GM12864 (cell line): ENCODE measurements at regions not wholly inside any gene's neighbourhood (a gene's known extent, or its start where the extent isn't known, plus 50 kb on each side); places are given as distances from the start of the nearest gene placed in this dataset.
"Not testable (repeated sequence)": the region's sequence is repeated elsewhere in the genome, so short reads cannot be mapped to it uniquely, and the experiment has no call there.

ENCODE experiments used
- DNase-seq: peaks from one replicate; pipeline ENCODE4 v3.0.0-alpha.2; 2011; ENCODE audit warnings: low read depth
- H3K4me3 ChIP-seq: 2 replicates; pipeline ENCODE4 v1.5.1; 2011; ENCODE audit warnings: mild to moderate bottlenecking, low read depth, low read length, control low read depth
- TF ChIP-seq, protein P1 (sequence below): IDR thresholded peaks from 2 replicates; pipeline ENCODE4 v1.5.1; 2011; ENCODE audit warnings: low read depth, mild to moderate bottlenecking, moderate library complexity, low read length, control low read depth, inconsistent platforms; ENCODE audit errors: missing control alignments

DNA sequence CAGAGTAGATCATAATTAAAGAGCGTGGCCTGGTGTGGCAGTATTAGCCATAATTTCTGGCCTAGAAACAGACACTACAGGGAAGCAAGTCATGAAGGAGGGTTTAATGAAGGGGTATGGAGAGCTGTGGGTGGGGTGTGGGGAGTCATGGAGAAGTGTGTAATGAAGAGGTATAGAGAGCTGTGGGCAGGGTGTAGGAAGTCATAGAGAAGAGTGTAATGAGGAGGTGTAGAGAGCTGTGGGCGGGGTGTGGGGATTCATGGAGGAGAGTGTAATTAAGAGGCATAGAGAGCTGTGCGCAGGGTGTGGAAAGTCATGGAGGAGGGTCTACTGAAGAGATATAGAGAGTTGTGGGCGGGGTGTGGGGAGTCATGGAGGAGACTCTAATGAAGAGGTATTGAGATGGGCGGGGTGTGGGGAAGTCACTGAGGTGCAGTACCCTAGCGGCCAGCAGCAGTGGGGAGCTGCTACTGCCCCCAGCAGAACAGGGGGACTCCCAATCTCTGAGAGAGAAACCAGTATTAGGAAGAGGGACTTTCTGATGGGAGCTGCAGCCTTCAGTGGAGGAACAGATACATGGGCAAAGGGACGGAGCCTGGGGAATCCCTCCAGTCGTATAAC is 145.4 kb upstream of the FOXA2 start:
- DNase-seq = no peak
- TF ChIP-seq, protein P1, sequence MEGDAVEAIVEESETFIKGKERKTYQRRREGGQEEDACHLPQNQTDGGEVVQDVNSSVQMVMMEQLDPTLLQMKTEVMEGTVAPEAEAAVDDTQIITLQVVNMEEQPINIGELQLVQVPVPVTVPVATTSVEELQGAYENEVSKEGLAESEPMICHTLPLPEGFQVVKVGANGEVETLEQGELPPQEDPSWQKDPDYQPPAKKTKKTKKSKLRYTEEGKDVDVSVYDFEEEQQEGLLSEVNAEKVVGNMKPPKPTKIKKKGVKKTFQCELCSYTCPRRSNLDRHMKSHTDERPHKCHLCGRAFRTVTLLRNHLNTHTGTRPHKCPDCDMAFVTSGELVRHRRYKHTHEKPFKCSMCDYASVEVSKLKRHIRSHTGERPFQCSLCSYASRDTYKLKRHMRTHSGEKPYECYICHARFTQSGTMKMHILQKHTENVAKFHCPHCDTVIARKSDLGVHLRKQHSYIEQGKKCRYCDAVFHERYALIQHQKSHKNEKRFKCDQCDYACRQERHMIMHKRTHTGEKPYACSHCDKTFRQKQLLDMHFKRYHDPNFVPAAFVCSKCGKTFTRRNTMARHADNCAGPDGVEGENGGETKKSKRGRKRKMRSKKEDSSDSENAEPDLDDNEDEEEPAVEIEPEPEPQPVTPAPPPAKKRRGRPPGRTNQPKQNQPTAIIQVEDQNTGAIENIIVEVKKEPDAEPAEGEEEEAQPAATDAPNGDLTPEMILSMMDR = no peak
- H3K4me3 ChIP-seq = no peak overlapping the region

DNA sequence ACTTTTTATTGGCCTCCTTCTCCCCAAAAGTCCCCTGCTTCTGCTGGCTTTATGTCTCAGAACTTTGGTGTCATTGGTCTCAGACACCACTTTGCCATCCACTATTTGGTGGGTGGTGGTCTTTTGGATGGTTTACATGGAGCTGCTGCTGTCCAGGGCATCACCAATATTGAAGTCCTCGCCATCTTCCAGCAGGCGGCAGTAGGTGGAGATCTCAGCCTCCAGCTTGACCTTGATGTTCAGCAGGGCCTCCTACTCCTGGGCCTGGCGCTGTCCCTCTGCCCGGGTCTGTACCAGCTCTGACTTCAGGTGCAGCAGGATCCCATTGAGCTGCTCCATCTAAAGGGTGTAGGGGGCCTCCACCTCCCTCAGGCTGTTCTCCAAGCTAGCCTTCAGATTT is 148.4 kb upstream of the FOXA2 start:
- TF ChIP-seq, protein P1 = no peak
- H3K4me3 ChIP-seq = no peak overlapping the region
- no peak for DNase-seq

DNA sequence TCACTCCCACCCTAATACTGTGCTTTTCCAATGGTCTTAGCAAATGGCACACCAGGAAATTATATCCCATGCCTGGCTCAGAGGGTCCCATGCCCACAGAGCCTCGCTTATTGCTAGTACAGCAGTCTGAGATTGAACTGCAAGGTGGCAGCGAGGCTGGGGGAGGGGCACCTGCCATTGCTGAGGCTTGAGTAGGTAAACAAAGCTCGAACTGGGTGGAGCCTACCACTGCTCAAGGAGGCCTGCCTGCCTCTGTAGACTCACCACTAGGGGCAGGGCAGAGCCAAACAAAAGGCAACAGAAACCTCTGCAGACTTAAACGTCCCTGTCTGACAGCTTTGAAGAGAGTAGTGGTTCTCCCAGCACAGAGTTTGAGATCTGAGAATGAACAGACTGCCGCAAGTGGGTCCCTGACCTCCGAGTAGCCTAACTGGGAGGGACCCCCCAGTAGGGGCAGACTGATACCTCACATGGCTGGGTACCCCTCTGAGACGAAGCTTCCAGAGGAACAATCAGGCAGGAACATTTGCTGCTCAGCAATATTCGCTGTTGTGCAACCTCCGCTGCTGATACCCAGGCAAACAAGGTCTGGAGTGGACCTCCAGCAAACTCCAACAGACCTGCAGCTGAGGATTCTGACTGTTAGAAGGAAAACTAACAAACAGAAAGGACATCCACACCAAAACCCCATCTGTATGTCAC is 150.7 kb upstream of the FOXA2 start:
- DNase-seq, H3K4me3 ChIP-seq: not testable (repeated sequence)
- TF ChIP-seq, protein P1 = peak; percentile 67

DNA sequence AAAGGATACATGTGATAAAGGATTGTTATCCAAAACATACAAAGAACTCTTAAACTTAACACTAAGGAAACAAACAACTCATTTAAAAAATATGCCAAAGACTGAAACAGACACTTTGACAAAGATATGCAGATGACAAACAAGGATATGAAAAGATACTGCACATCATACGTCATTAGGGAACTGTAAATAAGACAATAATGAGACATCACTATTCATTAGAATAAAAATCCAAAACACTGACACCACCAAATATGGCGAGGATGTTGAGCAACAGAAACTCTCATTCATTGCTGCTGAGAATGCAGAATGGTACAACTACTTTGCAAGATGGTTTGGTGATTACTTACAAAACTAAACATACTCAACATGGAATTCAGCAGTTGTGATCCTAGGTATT is 156.5 kb upstream of the FOXA2 start:
- no peak overlapping the region for H3K4me3 ChIP-seq
- TF ChIP-seq, protein P1 = no peak
- DNase-seq = no peak

DNA sequence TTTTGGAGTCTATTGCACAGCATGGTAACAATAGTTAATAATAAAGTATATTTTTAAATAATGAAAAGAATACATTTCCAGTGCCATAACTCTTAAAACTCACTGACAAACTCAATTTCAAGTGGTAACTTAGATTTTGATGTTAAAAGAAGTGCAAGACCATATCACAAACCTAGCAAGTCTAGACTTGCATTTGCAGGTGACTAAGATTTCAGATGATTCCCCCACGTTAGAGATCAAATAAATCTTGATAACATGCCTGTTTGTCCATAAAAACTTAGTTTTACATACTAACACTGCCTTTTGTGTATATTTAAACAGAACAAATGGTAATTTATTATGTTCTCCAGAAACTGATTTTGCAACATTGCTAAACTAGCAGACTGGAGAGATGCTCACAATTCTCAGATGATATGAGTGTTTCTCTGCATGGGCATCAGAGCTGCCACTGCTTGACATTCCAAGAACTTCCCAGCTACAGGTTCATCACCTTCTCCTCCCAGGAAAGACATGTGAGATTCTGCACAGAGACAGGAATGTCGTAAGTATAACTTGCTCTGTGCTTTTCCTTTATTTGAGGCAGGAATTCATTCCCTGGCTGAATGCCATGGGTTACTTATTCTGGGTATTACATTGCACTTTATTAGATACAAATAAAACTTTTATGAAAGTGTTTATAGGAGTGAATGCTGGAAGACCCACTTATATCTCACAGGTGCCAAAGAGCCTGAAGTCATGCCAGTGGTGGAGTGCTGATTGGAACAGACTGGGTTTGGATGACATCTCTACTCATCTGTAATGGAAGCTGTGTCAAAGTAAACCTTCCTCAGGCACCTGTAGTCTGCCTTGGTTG is 160.2 kb upstream of the FOXA2 start:
- TF ChIP-seq, protein P1 = no peak
- H3K4me3 ChIP-seq = no peak overlapping the region
- no peak for DNase-seq

DNA sequence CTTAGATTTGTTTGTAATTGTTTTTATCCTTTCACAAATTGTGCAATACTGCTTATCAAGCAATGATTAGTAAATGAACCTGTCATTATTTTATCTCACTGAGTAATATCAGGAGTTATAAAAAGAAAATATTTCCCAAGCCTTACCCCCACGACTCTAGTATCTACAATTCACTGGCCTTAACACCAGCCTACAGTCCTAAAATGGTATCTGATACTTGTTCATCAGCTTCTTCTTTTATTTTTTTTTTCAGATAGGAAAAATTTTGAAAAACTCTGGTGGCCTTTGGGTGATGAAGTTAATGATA is 160.8 kb upstream of the FOXA2 start:
- TF ChIP-seq, protein P1 = no peak
- no peak overlapping the region for H3K4me3 ChIP-seq
- no peak for DNase-seq
